CD4-positive, alpha-beta T cell (primary cell): ENCODE measurements at regions not wholly inside any gene's neighbourhood (a gene's known extent, or its start where the extent isn't known, plus 50 kb on each side); places are given as distances from the start of the nearest gene placed in this dataset.

Experiments
- ATAC-seq: fragments of 200-7000 bp; cut with Tn5 transposase; one replicate; pipeline ENCODE4 v1.10.0; 2022; ENCODE audit warnings: mild to moderate bottlenecking; ENCODE audit not compliant: poor library complexity
- CTCF ChIA-PET: fragments of 350-600 bp; sonication (Branson Sonifier 250); formaldehyde crosslinking; loops from one replicate; lab custom pipeline; 2021; ENCODE audit warnings: antibody characterized with exemption, inconsistent platforms; lab: Charles Lee
- POLR2A ChIA-PET: fragments of 350-600 bp; sonication (Branson Sonifier 250); formaldehyde crosslinking; loops from one replicate; lab custom pipeline; 2021; ENCODE audit warnings: antibody characterized with exemption, inconsistent platforms; lab: Charles Lee
- DNase-seq, 14 experiments: peaks; one replicate each; pipeline ENCODE4 v3.0.0-alpha.2; 2013 to 2020; ENCODE audit warnings: mixed read lengths in 2 of 14
- H3K27ac ChIP-seq, 2 donors: one replicate each; pipeline versions ENCODE4 v1.5.1 to v1.7.0; 2013; ENCODE audit warnings: low read length in 2 of 2, low read depth in 1 of 2, mild to moderate bottlenecking in 1 of 2
- H3K27me3 ChIP-seq, 2 experiments: 1 replicate in 1 of 2; 2 replicates in 1 of 2; pipeline versions ENCODE4 v1.6.1 to v1.7.0; 2013; ENCODE audit warnings: low read length in 2 of 2, control low read depth in 1 of 2, mild to moderate bottlenecking in 1 of 2, moderate library complexity in 1 of 2; ENCODE audit not compliant: insufficient read depth in 2 of 2, control insufficient read depth in 1 of 2
- H3K36me3 ChIP-seq: one replicate; pipeline ENCODE4 v1.6.1; 2013; ENCODE audit warnings: low read length, control low read depth; ENCODE audit not compliant: insufficient read depth
- H3K4me1 ChIP-seq: one replicate; pipeline ENCODE4 v1.6.1; 2013; ENCODE audit warnings: low read length, control low read depth; ENCODE audit not compliant: insufficient read depth
- H3K4me3 ChIP-seq: one replicate; pipeline ENCODE4 v1.5.1; 2013; ENCODE audit warnings: mild to moderate bottlenecking, low read length, moderate library complexity
- H3K9me3 ChIP-seq, 2 experiments: 1 replicate in 1 of 2; 2 replicates in 1 of 2; pipeline versions ENCODE4 v1.6.1 to v1.7.0; 2013; ENCODE audit warnings: low read length in 2 of 2, mild to moderate bottlenecking in 2 of 2, control low read depth in 1 of 2, moderate library complexity in 1 of 2; ENCODE audit not compliant: control insufficient read depth in 1 of 2, insufficient read depth in 1 of 2
- H3K27ac Mint-ChIP-seq: one replicate; pipeline ENCODE4 v1.8.0; 2020; ENCODE audit warnings: mixed read lengths
- H3K27me3 Mint-ChIP-seq: one replicate; pipeline ENCODE4 v1.8.0; 2021; ENCODE audit warnings: mixed read lengths
- H3K36me3 Mint-ChIP-seq: one replicate; pipeline ENCODE4 v1.8.0; 2021; ENCODE audit warnings: low read depth, mixed read lengths
- H3K4me1 Mint-ChIP-seq: one replicate; pipeline ENCODE4 v1.8.0; 2021; ENCODE audit warnings: low read depth, mixed read lengths
- H3K4me3 Mint-ChIP-seq: one replicate; pipeline ENCODE4 v1.8.0; 2020; ENCODE audit warnings: mild to moderate bottlenecking, mixed read lengths
- H3K9me3 Mint-ChIP-seq: one replicate; pipeline ENCODE4 v1.8.0; 2020; ENCODE audit warnings: mixed read lengths
- intact Hi-C, 2 experiments: fragments of 100-400 bp; cut with DNase I in 1 of 2; cut with micrococcal nuclease in 1 of 2; formaldehyde crosslinking; loops; one replicate each; pipeline versions ENCODE4 v1.15.1 to v1.9.0; 2023 to 2025; cut with DNase I, micrococcal nuclease
- TF ChIP-seq, protein P1 (sequence below): fragments of 200-600 bp; IDR thresholded peaks from one replicate; pipeline ENCODE4 v1.8.0; 2022; ENCODE audit warnings: antibody characterized with exemption, mild to moderate bottlenecking

DNA sequence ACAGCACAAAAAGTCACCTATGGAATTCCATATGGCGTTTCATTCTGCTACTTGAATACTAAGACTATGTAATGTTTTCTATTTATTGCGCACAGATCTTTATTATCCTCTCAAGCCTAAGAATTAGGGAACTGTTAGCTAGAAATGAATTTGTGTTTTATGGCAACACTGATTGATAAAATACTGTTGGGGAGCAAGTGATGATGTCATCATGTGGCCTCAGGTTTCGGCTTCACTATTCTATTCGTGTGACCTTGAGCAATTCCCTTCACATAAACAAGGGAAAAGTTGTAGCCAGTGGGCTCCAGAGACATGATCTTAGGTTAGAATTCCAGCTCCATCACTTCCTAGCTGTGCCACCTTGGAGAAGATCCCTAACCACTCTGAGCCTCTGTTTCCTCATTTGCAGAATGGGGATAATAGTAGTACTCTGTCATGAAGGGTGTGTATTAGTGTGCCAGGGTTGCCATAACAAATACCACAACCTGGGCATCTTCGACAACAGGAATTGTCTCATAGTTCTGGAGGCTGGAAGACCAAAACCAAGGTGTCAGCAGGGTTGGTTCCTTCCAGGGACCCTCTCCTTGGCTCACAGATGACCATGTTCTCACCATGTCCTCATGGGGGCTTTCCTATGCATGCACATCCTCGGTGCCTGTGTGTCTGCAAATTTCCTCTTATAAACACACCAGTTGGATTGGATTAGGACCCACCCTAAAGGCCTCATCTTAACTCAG, 371.2 kb downstream of the RRAGC start:
- H3K9me3 ChIP-seq: no peaks in the 10 kb centered on the region
- Mint-ChIP-seq H3K36me3 (no peaks in the 10 kb centered on the region), H3K4me1 (no peaks in the 10 kb centered on the region), H3K27ac (no peak overlapping the region), H3K9me3 (no peaks in the 10 kb centered on the region), H3K4me3 (no peak overlapping the region), H3K27me3 (peaks cover 23% of the 10 kb centered on the region)
- no peaks in the 10 kb centered on the region for H3K36me3 ChIP-seq
- H3K27ac ChIP-seq: no peak overlapping the region
- POLR2A ChIA-PET: no interaction called here
- intact Hi-C loops: loop anchor here in 1 of 2 experiments (5.0 kb wide), 1 partner anchor 99 kb away; no protein-coding TSS in a partner anchor
- CTCF ChIA-PET: no interaction called here
- ATAC-seq: no peak
- no peak overlapping the region for H3K4me3 ChIP-seq
- TF ChIP-seq, protein P1, sequence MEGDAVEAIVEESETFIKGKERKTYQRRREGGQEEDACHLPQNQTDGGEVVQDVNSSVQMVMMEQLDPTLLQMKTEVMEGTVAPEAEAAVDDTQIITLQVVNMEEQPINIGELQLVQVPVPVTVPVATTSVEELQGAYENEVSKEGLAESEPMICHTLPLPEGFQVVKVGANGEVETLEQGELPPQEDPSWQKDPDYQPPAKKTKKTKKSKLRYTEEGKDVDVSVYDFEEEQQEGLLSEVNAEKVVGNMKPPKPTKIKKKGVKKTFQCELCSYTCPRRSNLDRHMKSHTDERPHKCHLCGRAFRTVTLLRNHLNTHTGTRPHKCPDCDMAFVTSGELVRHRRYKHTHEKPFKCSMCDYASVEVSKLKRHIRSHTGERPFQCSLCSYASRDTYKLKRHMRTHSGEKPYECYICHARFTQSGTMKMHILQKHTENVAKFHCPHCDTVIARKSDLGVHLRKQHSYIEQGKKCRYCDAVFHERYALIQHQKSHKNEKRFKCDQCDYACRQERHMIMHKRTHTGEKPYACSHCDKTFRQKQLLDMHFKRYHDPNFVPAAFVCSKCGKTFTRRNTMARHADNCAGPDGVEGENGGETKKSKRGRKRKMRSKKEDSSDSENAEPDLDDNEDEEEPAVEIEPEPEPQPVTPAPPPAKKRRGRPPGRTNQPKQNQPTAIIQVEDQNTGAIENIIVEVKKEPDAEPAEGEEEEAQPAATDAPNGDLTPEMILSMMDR: no peak
- no peak for DNase-seq
- H3K27me3 ChIP-seq: peaks cover 0 to 7% of the 10 kb centered on the region in 2 experiments
- peaks cover 2% of the 10 kb centered on the region for H3K4me1 ChIP-seq

DNA sequence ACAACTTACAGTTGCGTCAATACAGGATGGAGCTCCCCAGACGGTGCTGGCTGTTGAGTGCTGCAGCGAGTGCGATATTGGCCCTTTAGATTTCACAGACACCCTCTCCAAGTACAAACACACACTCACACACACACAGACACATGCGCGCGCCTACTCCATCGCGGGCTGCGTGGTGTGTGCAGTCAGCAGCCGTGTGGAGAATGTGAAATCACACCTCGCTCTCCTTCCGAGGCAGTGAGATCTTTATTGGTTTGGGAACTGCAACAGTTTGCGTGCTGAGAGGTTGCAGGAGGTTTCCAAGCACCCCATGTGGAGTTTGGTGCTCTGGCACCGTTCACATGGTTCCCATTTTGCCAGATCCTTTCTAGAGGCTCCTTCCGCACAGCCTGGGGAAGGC, 372.2 kb downstream of the RRAGC start:
- H3K4me3 ChIP-seq: no peak overlapping the region
- Mint-ChIP-seq H3K9me3 (no peaks in the 10 kb centered on the region), H3K27ac (no peak overlapping the region), H3K27me3 (peaks cover 27% of the 10 kb centered on the region), H3K36me3 (no peaks in the 10 kb centered on the region), H3K4me3 (no peak overlapping the region), H3K4me1 (no peaks in the 10 kb centered on the region)
- H3K36me3 ChIP-seq: no peaks in the 10 kb centered on the region
- DNase-seq: no peak
- no peak for ATAC-seq
- no peak overlapping the region for H3K27ac ChIP-seq
- no peaks in the 10 kb centered on the region for H3K9me3 ChIP-seq
- intact Hi-C loops: loop anchor here in 1 of 2 experiments (5.0 kb wide), 1 partner anchor 100 kb away; no protein-coding TSS in a partner anchor
- H3K27me3 ChIP-seq: peaks cover 0 to 7% of the 10 kb centered on the region in 2 experiments
- TF ChIP-seq, protein P1: no peak
- CTCF ChIA-PET: no interaction called here
- peaks cover 2% of the 10 kb centered on the region for H3K4me1 ChIP-seq
- POLR2A ChIA-PET: no interaction called here

DNA sequence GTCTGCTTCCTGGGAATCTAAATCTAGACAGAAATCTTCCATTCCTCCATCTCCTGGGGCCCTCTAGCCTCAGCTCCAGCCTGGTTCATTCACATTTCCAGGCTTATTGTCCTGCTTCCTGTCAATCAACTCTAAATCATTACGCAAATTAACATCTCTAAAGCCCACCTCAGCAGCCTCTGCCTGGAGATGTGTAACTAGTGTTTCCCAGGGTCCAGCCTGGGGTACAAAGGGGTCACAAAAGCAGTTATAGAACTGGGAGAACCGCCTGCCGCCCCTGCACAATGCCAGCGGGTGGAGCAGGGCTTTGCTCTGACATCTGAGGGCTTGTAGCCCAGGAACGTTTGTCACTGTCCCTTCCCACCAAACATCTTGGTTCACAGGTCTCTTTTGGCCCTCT, 373.5 kb downstream of the RRAGC start:
- DNase-seq (no peak), ATAC-seq (no peak)
- ChIA-PET CTCF (no interaction called here), POLR2A (no interaction called here)
- Mint-ChIP-seq H3K36me3 (no peaks in the 10 kb centered on the region), H3K4me1 (no peaks in the 10 kb centered on the region), H3K27ac (no peak overlapping the region), H3K9me3 (no peaks in the 10 kb centered on the region), H3K4me3 (no peak overlapping the region), H3K27me3 (peaks cover 34% of the 10 kb centered on the region)
- H3K4me3 ChIP-seq: no peak overlapping the region
- TF ChIP-seq, protein P1: no peak
- no peaks in the 10 kb centered on the region for H3K36me3 ChIP-seq
- H3K4me1 ChIP-seq: peaks cover 2% of the 10 kb centered on the region
- H3K27ac ChIP-seq: no peak overlapping the region
- intact Hi-C loops: loop anchor here in 1 of 2 experiments (5.0 kb wide), 1 partner anchor 101 kb away; no protein-coding TSS in a partner anchor
- peaks cover 0 to under 1% of the 10 kb centered on the region in 2 experiments for H3K9me3 ChIP-seq
- H3K27me3 ChIP-seq: peaks cover 0 to 14% of the 10 kb centered on the region in 2 experiments
